B cell (primary cell): ENCODE measurements at regions not wholly inside any gene's neighbourhood (a gene's known extent, or its start where the extent isn't known, plus 50 kb on each side); places are given as distances from the start of the nearest gene placed in this dataset.

Source experiments
- ATAC-seq: fragments of 200-7000 bp; cut with Tn5 transposase; one replicate; pipeline ENCODE4 v1.10.0; 2021; ENCODE audit warnings: low read depth, mild to moderate bottlenecking, moderate number of reproducible peaks, moderate library complexity
- CTCF ChIA-PET: fragments of 350-600 bp; sonication (Branson Sonifier 250); formaldehyde crosslinking; loops from one replicate; lab custom pipeline; 2021; ENCODE audit warnings: antibody characterized with exemption, inconsistent platforms; lab: Charles Lee
- POLR2A ChIA-PET: fragments of 350-600 bp; sonication (Branson Sonifier 250); formaldehyde crosslinking; loops from one replicate; lab custom pipeline; 2021; ENCODE audit warnings: antibody characterized with exemption; lab: Charles Lee
- DNase-seq: peaks from one replicate; pipeline ENCODE4 v3.0.0; 2013
- H2AFZ ChIP-seq: 2 replicates; pipeline ENCODE4 v1.6.1; 2012; ENCODE audit warnings: mild to moderate bottlenecking, low read depth, low read length; ENCODE audit not compliant: insufficient read depth, poor library complexity, severe bottlenecking
- H3K27ac ChIP-seq, 2 donors: 1 replicate in 1 of 2; 2 replicates in 1 of 2; pipeline ENCODE4 v1.5.1; 2012 to 2013; ENCODE audit warnings: low read length in 2 of 2, mild to moderate bottlenecking in 2 of 2, moderate library complexity in 1 of 2
- H3K27me3 ChIP-seq, 4 experiments: fragments of 200-600 bp in 1 of 4; sonication (generic) in 1 of 4; replicated peaks in 1 of 4; 1 replicate in 2 of 4; 2 replicates in 2 of 4; pipeline versions ENCODE4 v1.6.1 to v1.7.0; 2013 to 2016; ENCODE audit warnings: low read length in 3 of 4, mild to moderate bottlenecking in 2 of 4, mixed read lengths in 1 of 4, moderate library complexity in 1 of 4; ENCODE audit not compliant: insufficient read depth in 4 of 4, control insufficient read depth in 3 of 4; ENCODE audit errors: control extremely low read depth in 1 of 4
- H3K36me3 ChIP-seq, 2 experiments: replicated peaks in 1 of 2; 1 replicate in 1 of 2; 2 replicates in 1 of 2; pipeline versions ENCODE4 v1.6.1 to v1.7.1; 2013; ENCODE audit warnings: low read length in 1 of 2; ENCODE audit not compliant: insufficient read depth in 2 of 2, control insufficient read depth in 1 of 2; ENCODE audit errors: control extremely low read depth in 1 of 2, extremely low read depth in 1 of 2
- H3K4me1 ChIP-seq, 2 donors: fragments of 200-600 bp in 1 of 2; sonication (generic) in 1 of 2; 1 replicate in 1 of 2; 2 replicates in 1 of 2; pipeline versions ENCODE4 v1.5.1 to v1.6.1; 2013 to 2017; ENCODE audit warnings: low read length in 2 of 2; ENCODE audit not compliant: control insufficient read depth in 2 of 2, insufficient read depth in 2 of 2
- H3K4me2 ChIP-seq: replicated peaks from 2 replicates; pipeline ENCODE3; 2012; ENCODE audit warnings: mild to moderate bottlenecking, low read depth, low read length; ENCODE audit not compliant: poor library complexity, severe bottlenecking
- H3K4me3 ChIP-seq, 5 experiments: fragments of 200-600 bp in 1 of 5; sonication (generic) in 1 of 5; 1 replicate in 3 of 5; 2 replicates in 2 of 5; pipeline versions ENCODE4 v1.5.1 to v1.7.0; 2011 to 2016; ENCODE audit warnings: low read length in 4 of 5, mild to moderate bottlenecking in 4 of 5, low read depth in 2 of 5, control low read depth in 1 of 5, moderate library complexity in 1 of 5; ENCODE audit not compliant: insufficient read depth in 1 of 5; ENCODE audit errors: control extremely low read depth in 1 of 5, extremely low read depth in 1 of 5
- H3K79me2 ChIP-seq: fragments of 200-600 bp; sonication (generic); one replicate; pipeline ENCODE4 v1.6.0; 2016; ENCODE audit warnings: low read length; ENCODE audit not compliant: control insufficient read depth, insufficient read depth
- H3K9ac ChIP-seq: fragments of 200-600 bp; sonication (generic); 2 replicates; pipeline ENCODE4 v1.6.1; 2017; ENCODE audit warnings: mild to moderate bottlenecking, low read length, moderate library complexity
- H3K9me3 ChIP-seq, 3 donors: one replicate each; pipeline versions ENCODE4 v1.6.1 to v1.7.1; 2013; ENCODE audit warnings: low read length in 2 of 3; ENCODE audit not compliant: control insufficient read depth in 2 of 3, insufficient read depth in 1 of 3; ENCODE audit errors: control extremely low read depth in 1 of 3
- H4K20me1 ChIP-seq: 2 replicates; pipeline ENCODE4 v1.6.0; 2012; ENCODE audit warnings: mild to moderate bottlenecking, low read length; ENCODE audit not compliant: insufficient read depth, control insufficient read depth, poor library complexity, severe bottlenecking
- H3K27ac Mint-ChIP-seq: one replicate; pipeline ENCODE4 v1.8.0; 2021; ENCODE audit warnings: mixed read lengths
- H3K27me3 Mint-ChIP-seq: one replicate; pipeline ENCODE4 v1.8.0; 2021; ENCODE audit warnings: mixed read lengths
- H3K4me1 Mint-ChIP-seq: one replicate; pipeline ENCODE4 v1.8.0; 2021; ENCODE audit warnings: mixed read lengths
- H3K4me3 Mint-ChIP-seq: one replicate; pipeline ENCODE4 v1.8.0; 2021; ENCODE audit warnings: mixed read lengths
- H3K9me3 Mint-ChIP-seq: one replicate; pipeline ENCODE4 v1.8.0; 2022; ENCODE audit warnings: mixed read lengths; ENCODE audit not compliant: insufficient read depth
- CTCF ChIP-seq: fragments of 200-600 bp; IDR thresholded peaks from one replicate; pipeline ENCODE4 v1.8.0; 2022; ENCODE audit warnings: antibody characterized with exemption, mild to moderate bottlenecking
- EZH2 ChIP-seq: IDR thresholded peaks from 2 replicates; pipeline ENCODE4 v1.6.1; 2012; ENCODE audit warnings: borderline replicate concordance, low read depth, mild to moderate bottlenecking, moderate library complexity, low read length; ENCODE audit not compliant: insufficient read depth, poor library complexity, severe bottlenecking
- WGBS: methylation state at CpG from one replicate; pipeline ENCODE4 v1.1.5; 2013; ENCODE audit warnings: missing lambda C conversion rate; ENCODE audit not compliant: insufficient coverage; 5-methylcytosine and 5-hydroxymethylcytosine counted together
- intact Hi-C: fragments of 100-400 bp; cut with micrococcal nuclease; formaldehyde crosslinking; loops from one replicate; pipeline ENCODE4 v1.10.0; 2022

- H3K4me3 Mint-ChIP-seq, result no peak overlapping the region
- no peaks in the 10 kb centered on the region for H3K4me1 Mint-ChIP-seq
- H3K27ac ChIP-seq, result no peak overlapping the region
- intact Hi-C loops, result no loop called here
- no peaks in the 10 kb centered on the region for H3K4me1 ChIP-seq
- H3K79me2 ChIP-seq, result no peaks in the 10 kb centered on the region
- H3K27ac Mint-ChIP-seq, result no peak overlapping the region
- 93% methylated on average over 2 of the region's 8 CpGs for WGBS
- no peaks in the 10 kb centered on the region for H4K20me1 ChIP-seq
- H3K4me2 ChIP-seq, result no peak overlapping the region
- H3K36me3 ChIP-seq, result no peaks in the 10 kb centered on the region
- H3K27me3 ChIP-seq, result no peaks in the 10 kb centered on the region
- POLR2A ChIA-PET, result no interaction called here
- no peaks in the 10 kb centered on the region for H3K9me3 Mint-ChIP-seq
- no peak overlapping the region for H3K9ac ChIP-seq
- no peak for DNase-seq
- CTCF ChIA-PET, result no interaction called here
- H3K9me3 ChIP-seq, result no peaks in the 10 kb centered on the region
- no peak for ATAC-seq
- no peak overlapping the region for H2AFZ ChIP-seq
- TF ChIP-seq EZH2, result no peak
- TF ChIP-seq CTCF, result no peak
- H3K27me3 Mint-ChIP-seq, result peaks cover 13% of the 10 kb centered on the region
- H3K4me3 ChIP-seq, result no peak overlapping the region
These were observed 445.0 kb upstream of the DMAC1 start for GRCh38 chr9:8244505-8245092.

- Mint-ChIP-seq H3K27ac (no peak overlapping the region), H3K9me3 (no peaks in the 10 kb centered on the region), H3K4me3 (no peak overlapping the region), H3K27me3 (peaks cover 4% of the 10 kb centered on the region), H3K4me1 (no peaks in the 10 kb centered on the region)
- no peak overlapping the region for H3K4me3 ChIP-seq
- H3K4me2 ChIP-seq, result no peak overlapping the region
- no peaks in the 10 kb centered on the region for H3K79me2 ChIP-seq
- H3K4me1 ChIP-seq, result no peaks in the 10 kb centered on the region
- POLR2A ChIA-PET, result no interaction called here
- intact Hi-C loops, result no loop called here
- no peaks in the 10 kb centered on the region for H3K36me3 ChIP-seq
- TF ChIP-seq CTCF (no peak), EZH2 (no peak)
- H3K27ac ChIP-seq, result no peak overlapping the region
- H2AFZ ChIP-seq, result no peak overlapping the region
- H3K9ac ChIP-seq, result no peak overlapping the region
- CTCF ChIA-PET, result no interaction called here
- H3K9me3 ChIP-seq, result no peaks in the 10 kb centered on the region
- H4K20me1 ChIP-seq, result no peaks in the 10 kb centered on the region
- ATAC-seq (no peak), DNase-seq (no peak)
- 93% methylated on average over 4 of the region's 5 CpGs for WGBS
- H3K27me3 ChIP-seq, result no peaks in the 10 kb centered on the region
These were observed 441.6 kb upstream of the DMAC1 start for GRCh38 chr9:8241201-8241600.
